Gastroesophageal sphincter (tissue), 3 donors: ENCODE measurements at regions not wholly inside any gene's neighbourhood (a gene's known extent, or its start where the extent isn't known, plus 50 kb on each side); places are given as distances from the start of the nearest gene placed in this dataset.

Source experiments
- EP300 ChIP-seq: sonication (generic); formaldehyde crosslinking; IDR thresholded peaks from one replicate; pipeline ENCODE4 v1.6.1; 2017; ENCODE audit warnings: antibody characterized with exemption, mild to moderate bottlenecking
- POLR2AphosphoS5 ChIP-seq: sonication (generic); formaldehyde crosslinking; IDR thresholded peaks from one replicate; pipeline ENCODE4 v1.6.1; 2017; ENCODE audit warnings: antibody characterized with exemption
- TF ChIP-seq, protein P1 (sequence below), 4 experiments: fragments of 200-600 bp in 2 of 4; fragments of 450-650 bp in 2 of 4; sonication (generic) in 1 of 4; IDR thresholded peaks; one replicate each; pipeline ENCODE4 v1.5.1; 2017 to 2019; ENCODE audit warnings: antibody characterized with exemption in 4 of 4, mild to moderate bottlenecking in 2 of 4, moderate library complexity in 2 of 4

DNA sequence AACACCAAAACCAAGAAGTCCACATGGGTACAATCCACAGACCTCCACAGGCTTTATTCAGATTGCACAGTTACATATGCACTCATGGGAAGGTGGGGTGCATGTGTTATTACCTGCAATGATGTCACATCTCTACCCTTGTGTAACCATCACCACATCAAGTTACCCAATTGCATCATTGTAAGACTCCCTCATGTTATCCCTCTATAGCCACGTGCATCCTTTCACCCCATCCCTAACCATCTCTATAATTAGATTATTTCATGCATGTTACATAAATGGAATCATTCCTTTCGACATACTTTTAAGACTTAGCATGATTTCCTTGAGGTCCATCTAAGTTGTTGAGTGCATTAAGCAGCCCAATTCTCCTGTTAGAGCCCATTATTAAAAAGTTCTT is 408.2 kb upstream of the C16orf82 start:
- TF ChIP-seq, protein P1, sequence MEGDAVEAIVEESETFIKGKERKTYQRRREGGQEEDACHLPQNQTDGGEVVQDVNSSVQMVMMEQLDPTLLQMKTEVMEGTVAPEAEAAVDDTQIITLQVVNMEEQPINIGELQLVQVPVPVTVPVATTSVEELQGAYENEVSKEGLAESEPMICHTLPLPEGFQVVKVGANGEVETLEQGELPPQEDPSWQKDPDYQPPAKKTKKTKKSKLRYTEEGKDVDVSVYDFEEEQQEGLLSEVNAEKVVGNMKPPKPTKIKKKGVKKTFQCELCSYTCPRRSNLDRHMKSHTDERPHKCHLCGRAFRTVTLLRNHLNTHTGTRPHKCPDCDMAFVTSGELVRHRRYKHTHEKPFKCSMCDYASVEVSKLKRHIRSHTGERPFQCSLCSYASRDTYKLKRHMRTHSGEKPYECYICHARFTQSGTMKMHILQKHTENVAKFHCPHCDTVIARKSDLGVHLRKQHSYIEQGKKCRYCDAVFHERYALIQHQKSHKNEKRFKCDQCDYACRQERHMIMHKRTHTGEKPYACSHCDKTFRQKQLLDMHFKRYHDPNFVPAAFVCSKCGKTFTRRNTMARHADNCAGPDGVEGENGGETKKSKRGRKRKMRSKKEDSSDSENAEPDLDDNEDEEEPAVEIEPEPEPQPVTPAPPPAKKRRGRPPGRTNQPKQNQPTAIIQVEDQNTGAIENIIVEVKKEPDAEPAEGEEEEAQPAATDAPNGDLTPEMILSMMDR (IDR thresholded peaks at IDR 0.05), result no peak
- TF ChIP-seq EP300 (no peak), POLR2AphosphoS5 (no peak)
